ENCODE measurements at regions not wholly inside any gene's neighbourhood (a gene's known extent, or its start where the extent isn't known, plus 50 kb on each side); places are given as distances from the start of the nearest gene placed in this dataset.

DNA sequence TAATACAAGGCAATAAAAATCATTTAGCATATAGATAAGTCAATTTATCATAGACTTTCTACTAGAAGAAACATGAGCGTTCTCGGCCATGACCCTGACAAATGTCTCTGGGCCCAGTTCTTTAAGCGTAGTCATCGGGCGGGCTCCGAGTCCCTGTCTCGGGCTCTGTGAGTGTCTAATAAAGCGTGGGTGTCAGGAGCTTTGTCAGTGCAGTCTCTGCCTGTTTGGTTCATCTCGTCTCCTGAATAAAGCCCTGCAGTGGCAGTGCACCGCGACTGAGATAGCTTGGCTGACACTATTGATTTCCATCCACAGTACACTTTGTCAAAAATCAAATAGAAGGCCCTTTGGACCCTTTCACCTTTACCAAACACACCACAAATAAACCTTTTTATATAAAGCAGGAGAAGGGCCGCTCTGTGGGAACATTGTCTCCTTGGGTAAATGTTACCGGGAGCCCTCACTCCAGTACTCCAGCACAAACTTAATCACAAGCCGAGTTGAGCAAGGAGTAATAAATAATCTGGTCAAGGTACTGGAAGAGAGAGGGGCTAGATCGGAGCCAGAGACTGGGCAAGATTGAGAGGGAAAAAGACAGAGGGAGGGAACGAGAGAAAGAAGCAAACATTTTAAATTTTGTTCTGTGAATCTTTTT lies 368.2 kb upstream of the TSHZ3 start:
- DNase-seq = no peak

DNA sequence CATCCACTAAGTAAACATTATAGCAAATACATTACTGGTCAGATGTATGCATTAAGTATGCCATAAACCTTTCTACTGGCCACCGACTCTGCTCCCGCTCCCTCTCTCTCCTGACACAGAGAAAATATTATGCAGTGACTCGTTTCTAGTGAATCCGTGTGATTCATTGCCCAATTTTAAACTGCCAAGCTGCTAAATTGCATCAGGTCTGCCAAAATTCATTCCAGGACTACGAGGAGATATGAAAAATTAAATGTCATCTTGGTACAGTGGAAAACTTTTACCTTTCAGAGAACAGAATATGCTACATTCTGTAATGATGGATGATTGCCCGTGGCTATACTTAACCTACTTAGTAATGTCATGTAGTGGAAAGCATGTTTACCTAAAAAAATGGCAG lies 368.8 kb upstream of the TSHZ3 start:
- DNase-seq = peak; percentile 71

DNA sequence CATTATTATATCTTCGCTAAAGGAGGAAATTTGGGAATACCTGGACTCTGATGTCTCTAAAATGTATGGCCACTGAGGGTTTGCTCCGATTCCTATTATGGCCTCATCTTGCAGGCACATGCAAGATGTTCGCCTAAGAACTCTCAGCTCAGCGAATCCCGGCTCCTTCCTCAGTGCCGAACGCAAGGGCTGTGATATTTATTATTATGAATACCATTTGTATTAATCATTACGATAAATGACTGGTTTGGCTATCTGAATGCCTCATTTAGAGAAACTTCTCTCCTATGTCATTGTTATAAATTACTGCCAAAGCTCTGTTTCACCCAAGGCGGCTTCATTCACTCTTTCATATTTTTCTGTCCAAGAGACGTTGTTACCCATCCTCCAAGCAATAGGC lies 369.7 kb upstream of the TSHZ3 start:
- DNase-seq = peak; percentile 40

DNA sequence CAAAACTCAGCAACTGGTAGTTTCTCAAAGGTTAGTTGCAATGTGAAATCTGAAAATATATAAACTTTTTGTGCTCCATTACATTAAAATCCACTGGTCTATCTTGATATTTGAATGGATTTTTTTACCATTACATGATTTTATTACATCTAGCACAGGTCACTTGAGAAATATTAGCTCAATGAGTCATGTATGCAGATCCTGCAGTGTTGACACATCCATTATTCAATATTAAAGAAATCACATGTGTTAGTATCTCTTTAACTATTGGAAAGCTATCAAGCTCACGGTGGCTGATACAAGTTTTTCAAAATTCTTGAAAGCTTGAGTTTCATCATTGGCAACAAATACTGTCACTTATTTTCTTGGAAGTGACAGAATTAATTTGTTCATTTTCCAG lies 373.9 kb upstream of the TSHZ3 start:
- DNase-seq = peak; percentile 24

DNA sequence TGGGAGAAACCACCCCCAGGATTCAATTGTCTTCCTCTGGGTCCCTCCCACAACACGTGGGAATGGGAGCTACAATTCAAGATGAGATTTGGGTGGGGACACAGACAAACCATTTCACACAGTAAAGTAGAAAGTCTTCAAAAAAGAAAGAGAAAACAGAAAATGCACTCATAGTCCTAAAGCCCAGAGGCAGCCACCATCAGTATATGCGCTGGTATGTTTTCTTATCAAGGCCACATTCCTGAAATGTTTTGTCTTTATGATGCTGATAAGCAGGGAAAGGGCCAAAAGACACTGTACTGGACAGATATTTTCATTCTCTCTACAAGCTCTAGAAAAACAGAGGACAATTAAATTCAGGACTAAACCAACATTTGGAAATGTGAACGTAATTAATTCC lies 375.8 kb upstream of the TSHZ3 start:
- DNase-seq = no peak

DNA sequence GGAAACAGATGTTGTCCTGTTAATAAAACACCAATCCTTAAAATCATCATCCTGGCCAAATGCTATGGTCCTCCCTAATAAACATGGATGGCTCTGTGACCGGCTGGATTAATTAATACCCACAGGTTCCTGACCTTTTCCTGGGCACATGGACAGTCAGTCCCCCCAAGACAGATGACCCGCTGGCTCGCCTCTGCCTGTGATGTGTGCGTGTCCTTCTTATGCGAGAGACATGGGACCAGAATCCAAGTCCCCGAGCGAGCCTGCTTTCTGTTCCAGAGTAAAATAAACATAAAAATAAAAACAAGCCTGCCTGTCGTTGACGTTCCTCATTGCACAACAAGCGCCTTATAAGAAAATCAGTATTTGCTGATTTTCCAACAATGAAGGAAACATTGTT lies 378.3 kb upstream of the TSHZ3 start:
- no peak for DNase-seq

DNA sequence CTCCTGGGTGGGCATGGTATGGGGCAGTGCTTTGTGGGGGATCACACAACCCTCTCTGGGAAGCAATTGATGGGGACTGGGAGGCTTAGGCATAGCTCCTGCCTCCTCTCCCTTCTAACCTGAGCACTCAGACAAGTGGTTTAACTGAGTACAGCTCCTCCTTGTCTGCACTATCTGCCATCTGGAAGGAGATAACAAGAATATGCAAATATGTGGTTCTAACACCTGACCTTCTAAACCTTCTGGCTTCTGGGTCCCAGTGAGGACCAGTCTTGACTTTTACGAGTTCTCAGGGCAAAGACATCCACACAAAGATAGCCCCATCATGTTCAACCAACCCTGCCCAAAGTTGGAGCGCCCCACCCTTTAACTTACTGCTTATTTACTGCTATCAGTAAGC lies 381.0 kb upstream of the TSHZ3 start:
- no peak for DNase-seq

DNA sequence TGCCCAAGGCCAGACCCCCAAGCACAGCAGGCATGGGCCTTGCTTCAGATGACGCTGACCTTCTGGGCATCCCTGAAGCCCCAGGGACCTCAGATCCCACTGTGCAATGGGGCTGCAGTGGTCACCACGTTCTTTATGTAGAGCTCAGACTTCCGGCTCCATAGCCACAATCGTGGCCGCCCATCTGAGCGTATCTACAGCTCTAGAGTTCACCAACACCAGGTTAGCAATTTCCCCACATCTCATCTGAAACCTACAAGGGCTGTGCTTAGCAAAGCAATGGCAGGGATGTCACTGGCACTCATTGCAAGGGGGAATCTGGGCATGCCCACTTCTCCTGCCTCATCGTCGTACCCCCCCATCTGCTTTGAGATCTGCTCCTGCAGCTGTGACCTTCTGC lies 384.4 kb upstream of the TSHZ3 start:
- no peak for DNase-seq

DNA sequence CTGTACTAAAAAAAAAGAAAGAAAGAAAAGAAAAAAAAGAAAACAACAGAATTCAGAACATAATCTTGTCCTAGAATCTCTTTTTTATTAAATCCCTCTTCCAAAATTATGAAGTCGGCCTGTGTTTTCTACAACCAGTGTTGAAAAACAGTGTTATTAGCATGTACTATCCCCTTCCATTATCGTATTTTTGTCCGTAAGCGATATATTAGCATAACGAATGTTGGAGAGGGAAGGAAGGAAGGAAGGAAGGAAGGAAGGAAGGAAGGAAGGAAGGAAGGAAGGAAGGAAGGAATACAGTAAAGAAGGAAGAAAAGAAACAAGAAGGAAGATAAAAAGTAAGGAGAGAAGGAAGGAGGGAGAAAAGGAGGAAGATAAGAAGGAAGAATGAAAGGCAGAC lies 393.0 kb upstream of the TSHZ3 start:
- no peak for DNase-seq

DNA sequence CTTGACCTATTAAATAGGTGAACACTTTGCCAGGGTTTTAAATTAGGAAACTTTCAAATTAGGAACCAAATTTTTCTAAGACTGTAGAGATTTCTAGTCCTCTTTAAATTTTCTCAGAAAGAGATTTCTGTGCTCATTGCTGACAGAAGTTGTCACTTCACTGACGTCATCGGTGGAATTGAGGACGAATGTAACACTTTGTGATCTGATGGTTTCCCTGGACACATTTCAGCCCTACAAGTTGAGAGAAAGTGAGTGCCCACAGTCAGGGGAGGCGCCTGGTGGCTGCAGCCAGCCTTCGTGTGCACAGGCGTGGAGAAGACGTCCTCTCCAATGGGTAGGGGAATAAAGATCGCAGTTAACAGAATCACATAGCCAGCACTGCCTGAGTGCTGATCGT lies 396.5 kb upstream of the TSHZ3 start:
- DNase-seq = no peak

DNA sequence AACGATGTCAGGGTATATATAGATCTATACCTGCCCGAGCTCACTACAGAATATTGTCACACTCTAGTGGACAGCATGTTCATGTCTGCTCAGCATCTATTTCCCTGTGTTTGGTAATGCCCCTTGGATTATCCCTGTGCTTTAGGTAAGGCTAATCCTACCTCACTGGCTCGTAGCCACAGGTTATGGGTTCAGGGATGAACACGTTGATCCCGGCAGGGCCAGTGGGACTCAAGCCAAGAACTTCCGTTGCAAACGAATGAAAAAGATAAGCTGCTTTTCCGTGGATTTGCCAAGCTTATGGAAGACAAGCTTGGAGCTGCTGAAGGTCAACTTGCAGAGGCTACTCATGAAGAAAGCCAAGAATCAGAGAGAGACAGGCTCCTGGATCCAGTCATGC lies 400.0 kb upstream of the TSHZ3 start:
- DNase-seq = no peak

DNA sequence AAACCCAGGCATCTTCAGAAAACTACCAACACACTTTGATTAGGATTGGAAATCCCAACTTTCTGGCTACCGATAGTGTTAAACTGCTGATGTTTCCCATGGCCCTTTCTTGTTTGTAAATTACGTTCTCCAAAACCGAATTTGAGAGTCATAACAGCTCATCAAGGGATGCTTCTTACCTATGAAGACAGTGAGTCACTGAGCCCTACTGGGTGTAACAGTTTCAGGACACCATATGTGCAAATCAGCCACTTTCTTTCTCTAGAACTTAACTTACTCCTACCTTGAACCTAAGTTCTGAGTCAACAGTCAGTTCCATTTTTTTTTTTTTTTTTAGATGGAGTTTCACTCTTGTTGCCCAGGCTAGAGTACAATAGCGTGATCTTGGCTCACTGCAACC lies 410.1 kb upstream of the TSHZ3 start:
- no peak for DNase-seq

DNA sequence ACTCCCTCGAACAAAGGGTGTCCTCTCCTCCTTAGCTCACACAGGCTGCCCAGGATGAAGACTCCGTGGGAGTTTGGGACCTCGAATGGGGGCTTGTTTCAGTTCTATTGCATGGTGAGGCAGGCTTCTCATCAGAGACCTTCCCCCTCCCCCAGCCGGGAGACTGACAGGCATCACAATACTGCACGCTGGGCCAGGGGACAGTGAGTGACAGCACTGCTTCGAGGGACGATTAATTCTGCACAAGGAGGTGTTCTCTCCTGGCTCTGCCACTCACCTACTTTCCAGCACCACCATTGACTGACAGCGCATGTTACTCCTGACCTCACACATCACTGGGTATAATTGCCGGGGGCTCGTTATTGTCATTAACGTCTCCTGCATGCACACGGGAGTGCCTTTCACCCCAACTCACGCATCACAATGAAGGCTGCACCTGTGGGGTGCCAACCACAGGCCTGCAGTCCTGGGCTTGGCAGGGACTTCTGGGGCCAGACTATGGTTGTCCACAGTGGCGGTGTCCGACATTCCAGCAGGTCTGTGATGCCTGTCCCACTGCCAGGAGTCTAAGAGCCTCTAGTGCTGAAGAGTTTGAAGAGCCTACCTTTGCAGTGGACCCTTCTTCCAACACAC lies 412.2 kb upstream of the TSHZ3 start:
- no peak for DNase-seq

DNA sequence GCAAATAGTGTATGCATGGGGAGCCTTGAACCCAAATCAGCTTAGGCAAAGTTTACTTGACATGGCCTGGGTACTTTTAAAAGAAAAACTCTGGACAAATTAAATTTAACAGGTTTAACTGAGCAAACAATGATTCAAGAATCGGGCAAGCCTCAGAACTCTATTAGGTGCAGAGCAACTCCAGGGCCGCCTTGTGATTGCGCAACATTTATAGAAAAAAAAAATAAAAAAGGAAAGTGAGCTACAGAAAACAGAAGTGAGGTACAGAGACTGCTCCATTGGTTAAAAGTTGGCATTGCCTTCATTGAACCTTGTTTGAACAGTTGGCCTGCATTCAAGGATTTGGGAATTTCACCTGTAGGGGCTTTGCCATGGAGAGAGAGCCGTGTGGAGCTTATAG lies 421.0 kb upstream of the TSHZ3 start:
- DNase-seq = no peak

DNA sequence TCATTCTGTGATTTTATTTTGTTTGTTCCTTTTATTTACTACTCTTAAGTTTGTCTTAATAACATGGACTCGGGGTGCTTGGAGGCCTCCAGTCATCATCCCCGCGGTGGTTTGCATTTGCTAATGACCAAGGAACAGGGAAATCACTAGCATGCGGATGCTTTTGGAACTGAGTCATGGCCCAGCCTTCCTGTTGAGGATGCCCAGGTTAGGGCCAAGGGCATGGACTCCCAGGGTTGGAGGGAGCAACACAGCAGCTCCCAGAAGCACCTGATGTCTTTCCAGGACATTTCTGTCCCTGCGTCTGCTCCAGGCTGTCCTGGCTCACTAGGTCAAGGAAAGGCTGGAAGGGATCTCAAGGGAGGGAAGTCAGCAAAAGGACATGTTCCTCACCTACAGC lies 423.7 kb upstream of the TSHZ3 start:
- no peak for DNase-seq

DNA sequence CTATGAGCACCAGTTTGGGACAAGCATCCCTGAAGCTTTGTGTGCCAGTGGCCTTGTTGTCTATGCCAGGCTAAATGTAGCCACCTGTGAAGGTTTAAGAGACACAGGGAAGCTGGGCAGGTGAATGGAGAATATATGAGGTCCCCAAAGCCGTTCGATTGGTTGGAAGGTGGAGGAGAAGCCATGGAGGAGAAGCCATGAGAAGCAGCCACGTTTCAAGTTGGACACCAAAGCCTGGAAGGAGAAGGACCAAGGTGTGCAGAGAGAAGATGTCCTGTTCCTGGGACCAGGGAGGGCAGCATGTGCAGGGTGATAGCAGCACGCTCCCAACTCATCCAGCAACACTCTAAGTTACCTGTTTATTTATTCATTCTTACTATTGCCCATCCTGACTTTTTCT lies 432.3 kb upstream of the TSHZ3 start:
- DNase-seq = no peak

DNA sequence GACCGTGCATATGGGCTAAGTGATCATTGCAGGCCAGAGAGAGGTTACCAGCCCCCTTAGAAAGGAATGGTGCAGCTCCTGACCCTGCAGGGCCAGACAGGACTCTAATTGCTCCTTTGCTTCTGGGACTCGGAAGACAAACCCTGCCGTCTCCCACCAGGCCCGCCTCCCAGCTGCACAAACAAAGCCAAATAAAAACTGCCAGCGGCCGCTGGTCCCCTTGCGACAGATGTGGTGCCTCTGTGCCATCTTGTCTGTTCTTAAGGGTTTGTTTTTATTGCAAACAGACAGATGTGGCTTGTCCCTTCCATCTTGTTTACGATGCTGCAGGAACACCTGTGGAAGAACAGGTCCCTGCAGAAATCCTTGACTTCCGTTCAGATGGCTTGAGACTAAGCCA lies 434.4 kb upstream of the TSHZ3 start:
- DNase-seq = no peak

DNA sequence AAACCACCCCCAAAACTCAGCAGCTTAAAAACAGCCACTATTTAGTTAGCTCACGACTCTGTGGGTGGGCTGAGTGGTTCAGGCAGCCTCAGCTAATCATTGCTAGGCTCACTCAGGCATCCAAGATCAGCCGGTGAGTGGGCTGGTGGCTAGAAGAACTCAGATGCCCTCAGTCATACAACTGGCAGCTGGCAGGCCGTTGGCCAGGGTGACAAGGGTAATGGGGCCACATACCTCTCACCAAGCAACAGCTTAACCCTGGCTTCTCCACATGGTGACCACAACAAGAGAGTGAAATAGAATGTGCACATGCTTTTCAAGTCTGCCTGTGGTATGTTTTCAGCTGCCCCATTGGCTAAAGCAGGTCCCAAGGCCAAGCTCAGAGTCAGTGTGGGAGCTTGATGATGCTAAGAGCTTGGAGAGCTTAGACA lies 435.4 kb upstream of the TSHZ3 start:
- DNase-seq = no peak

DNA sequence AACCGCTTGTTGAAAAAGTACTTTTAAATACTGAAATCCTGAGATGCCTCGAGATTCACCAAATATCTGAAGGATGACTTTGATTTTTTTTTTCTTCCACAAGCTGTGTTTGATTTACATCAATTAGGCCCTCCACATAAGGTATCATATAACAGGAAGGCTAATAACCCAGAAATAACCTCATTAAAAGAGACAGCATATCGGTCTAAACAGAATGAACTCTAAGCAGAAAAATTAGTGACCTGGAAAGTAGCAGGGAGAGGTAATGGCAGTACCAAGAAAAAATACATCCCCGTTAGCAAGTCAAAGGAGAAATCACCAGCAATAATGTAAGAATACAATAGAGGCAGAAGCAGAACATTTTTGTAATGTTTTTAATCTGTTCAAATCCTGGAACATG lies 452.4 kb upstream of the TSHZ3 start:
- no peak for DNase-seq

DNA sequence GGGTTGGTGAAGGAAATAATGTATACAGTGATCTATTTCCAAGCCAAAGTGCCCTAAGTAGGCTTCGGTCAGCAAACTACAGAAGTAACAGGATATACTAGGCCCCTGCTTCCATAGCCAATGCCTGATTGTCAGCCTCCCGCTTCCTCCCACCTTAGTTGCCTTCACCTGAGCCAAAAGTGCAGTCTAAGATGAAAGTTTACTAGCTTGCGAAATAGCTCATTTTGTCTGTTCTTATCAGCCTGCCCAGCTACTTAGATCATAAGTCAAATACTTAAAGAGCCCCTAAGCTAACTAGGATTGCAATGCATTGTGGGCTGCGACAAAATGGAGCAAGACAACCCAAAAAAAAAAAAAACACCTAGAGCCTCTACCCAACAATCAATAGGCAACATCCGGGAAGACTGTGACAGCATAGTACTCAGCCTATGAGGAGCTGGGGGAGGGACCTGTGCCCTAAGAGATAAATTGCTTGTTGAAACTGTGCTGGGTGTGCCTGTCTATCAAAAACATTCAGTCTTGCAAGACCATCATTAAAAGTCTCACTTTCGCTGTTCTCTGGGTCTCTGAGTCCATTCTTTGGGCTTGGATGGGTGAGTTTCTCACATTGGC lies 454.7 kb upstream of the TSHZ3 start:
- DNase-seq = no peak

DNA sequence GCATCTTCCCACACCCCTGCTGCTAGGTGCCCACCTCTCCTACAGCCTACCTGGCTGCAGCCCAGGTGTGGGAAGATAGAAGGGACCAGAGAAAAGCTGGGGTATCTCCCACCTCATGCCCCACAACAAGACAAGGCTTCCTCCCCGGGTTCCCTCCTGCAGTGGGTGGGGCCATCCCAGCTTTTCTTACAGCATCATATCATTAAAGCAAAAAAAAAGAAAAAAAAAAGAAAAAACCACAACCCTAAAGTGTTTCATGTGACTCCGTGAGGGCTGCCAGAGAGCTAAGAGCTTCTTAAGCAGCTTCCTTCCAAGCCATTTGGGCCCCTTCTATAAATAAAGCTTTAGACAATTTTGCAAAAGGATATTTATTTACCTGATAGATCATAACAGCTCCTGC lies 455.4 kb upstream of the TSHZ3 start:
- DNase-seq = no peak

DNA sequence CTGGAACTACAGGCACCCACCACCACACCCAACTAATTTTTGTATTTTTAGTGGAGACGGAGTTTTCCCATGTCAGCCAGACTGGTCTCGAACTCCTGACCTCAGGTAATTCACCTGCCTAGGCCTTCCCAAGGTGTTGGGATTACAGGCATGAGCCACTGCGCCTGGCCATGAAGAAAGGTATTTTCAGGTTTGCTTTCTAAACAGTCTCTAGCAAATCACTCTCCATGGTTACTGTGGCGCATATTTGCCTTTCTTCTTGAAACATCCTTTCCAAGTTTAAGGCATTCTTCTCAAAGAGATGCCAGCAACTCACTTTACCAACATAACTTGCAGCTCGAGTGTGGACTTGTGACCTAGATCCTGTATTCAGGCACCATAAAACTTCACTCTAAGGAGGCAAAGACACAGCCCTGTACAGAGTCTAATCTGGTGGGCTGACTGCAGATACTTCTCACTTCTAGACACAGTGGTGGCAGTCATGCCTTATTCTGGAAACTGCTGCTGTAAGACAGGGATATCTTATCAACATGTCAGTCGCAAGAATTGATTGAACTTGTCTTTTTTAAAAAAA lies 461.4 kb upstream of the TSHZ3 start:
- DNase-seq = no peak

DNA sequence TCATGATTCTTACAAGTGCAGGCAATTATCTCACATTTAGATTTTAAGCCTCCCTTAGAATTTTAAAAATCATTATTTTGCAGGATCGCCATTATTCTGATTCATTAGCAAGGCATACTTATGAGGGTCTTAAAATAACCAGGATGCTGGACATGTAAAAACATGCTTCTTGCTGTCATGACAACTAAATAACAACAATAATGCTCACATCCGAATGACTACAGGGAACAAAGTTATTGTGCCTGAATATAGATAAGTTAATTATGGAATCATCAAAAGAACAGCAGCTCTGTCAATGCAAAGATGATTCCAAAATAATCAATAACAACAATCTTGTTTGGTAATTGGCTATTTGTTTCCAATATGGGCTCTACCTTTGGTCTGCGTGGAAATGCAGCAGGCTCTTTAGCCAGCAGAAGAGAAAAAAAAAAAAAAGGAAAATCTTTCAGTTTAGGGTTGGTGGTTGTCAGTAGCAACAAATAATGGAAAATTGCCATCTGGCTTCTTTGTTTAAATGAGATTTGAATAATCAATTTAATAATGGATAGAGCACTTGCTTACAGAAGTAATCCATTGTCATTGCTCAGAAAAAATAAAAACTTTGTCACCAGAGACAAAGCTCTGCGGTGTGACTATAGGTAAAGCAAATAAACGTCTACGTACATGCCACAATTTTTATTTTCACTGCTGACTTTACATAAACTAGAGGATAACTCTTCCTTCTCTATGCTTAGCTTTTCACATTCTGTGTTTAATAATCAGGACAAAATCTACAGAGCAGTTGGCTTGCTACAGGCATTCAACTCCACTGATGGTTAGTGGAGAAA lies 468.9 kb upstream of the TSHZ3 start:
- DNase-seq = no peak

DNA sequence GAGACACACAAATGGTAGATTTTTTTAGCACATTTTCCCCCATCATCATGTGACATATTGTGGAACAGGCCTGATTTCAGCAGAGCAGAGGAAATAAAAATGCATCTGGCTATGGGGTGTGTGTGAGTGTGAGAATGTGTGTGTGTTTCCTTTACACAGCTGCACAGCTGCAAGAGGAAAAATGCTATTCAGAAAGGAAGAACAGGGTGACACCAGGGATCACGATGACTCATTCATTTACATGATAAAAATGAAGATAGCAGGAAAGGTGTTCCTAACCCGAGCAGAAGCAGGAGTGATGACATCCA lies 469.5 kb upstream of the TSHZ3 start:
- no peak for DNase-seq

All from fibroblast of skin of abdomen (primary cell).